H1 (cell line): ENCODE measurements at regions not wholly inside any gene's neighbourhood (a gene's known extent, or its start where the extent isn't known, plus 50 kb on each side); places are given as distances from the start of the nearest gene placed in this dataset.

Experiments used
- CTCF ChIA-PET: fragments of 300-600 bp; sonication (Branson Sonifier 250); formaldehyde crosslinking; loops from one replicate; lab custom pipeline; 2021; ENCODE audit not compliant: partially characterized antibody; lab: Charles Lee
- POLR2A ChIA-PET: fragments of 300-600 bp; sonication (Branson Sonifier 250); formaldehyde crosslinking; loops from one replicate; lab custom pipeline; 2021; ENCODE audit warnings: inconsistent platforms; ENCODE audit not compliant: partially characterized antibody; lab: Charles Lee
- DNase-seq, 2 experiments: peaks; one replicate each; pipeline versions ENCODE4 v3.0.0 to v3.0.0-alpha.2; 2010 to 2022; ENCODE audit warnings: low spot score in 2 of 2, low read depth in 1 of 2, mixed read lengths in 1 of 2
- FAIRE-seq: peaks from 2 replicates; lab custom pipeline; 2011; peaks lifted over from hg19 to GRCh38; lab: Jason Lieb, UNC
- H2AFZ ChIP-seq: 2 replicates; pipeline ENCODE4 v1.8.1; 2012; ENCODE audit warnings: low read length, inconsistent platforms
- H2AK5ac ChIP-seq: 2 replicates; pipeline ENCODE4 v1.6.1; 2013; ENCODE audit warnings: low read depth, low read length
- H2BK120ac ChIP-seq: replicated peaks from 2 replicates; pipeline ENCODE3; 2013; ENCODE audit warnings: low read depth, low read length, inconsistent platforms
- H2BK12ac ChIP-seq: 2 replicates; pipeline ENCODE4 v1.6.1; 2013; ENCODE audit warnings: low read depth, low read length
- H2BK15ac ChIP-seq: 2 replicates; pipeline ENCODE4 v1.6.1; 2013; ENCODE audit warnings: low read length
- H2BK20ac ChIP-seq: 2 replicates; pipeline ENCODE4 v1.6.1; 2013; ENCODE audit warnings: low read length
- H2BK5ac ChIP-seq: 2 replicates; pipeline ENCODE4 v1.6.1; 2013; ENCODE audit warnings: low read depth, low read length
- H3K14ac ChIP-seq: 2 replicates; pipeline ENCODE4 v1.6.1; 2013; ENCODE audit warnings: inconsistent platforms; ENCODE audit not compliant: insufficient read length
- H3K18ac ChIP-seq: 2 replicates; pipeline ENCODE4 v1.6.1; 2013; ENCODE audit warnings: low read length; ENCODE audit errors: extremely low read depth
- H3K23ac ChIP-seq: 2 replicates; pipeline ENCODE4 v1.6.1; 2013; ENCODE audit warnings: inconsistent platforms; ENCODE audit not compliant: insufficient read length
- H3K23me2 ChIP-seq: 2 replicates; pipeline ENCODE4 v1.6.1; 2013; ENCODE audit warnings: low read depth, low read length
- H3K27ac ChIP-seq: 2 replicates; pipeline ENCODE4 v1.6.1; 2011; ENCODE audit warnings: low read depth, low read length, inconsistent platforms
- H3K27me3 ChIP-seq, 4 experiments: replicated peaks in 1 of 4; 1 replicate in 1 of 4; 2 replicates in 3 of 4; pipeline versions ENCODE4 v1.6.1 to v1.8.1; 2011 to 2013; ENCODE audit warnings: low read length in 3 of 4, mild to moderate bottlenecking in 3 of 4, inconsistent platforms in 2 of 4, mixed read lengths in 2 of 4, moderate library complexity in 1 of 4; ENCODE audit not compliant: control insufficient read depth in 3 of 4, insufficient read depth in 3 of 4; ENCODE audit errors: extremely low read depth in 1 of 4
- H3K36me3 ChIP-seq, 4 experiments: 2 replicates each; pipeline versions ENCODE4 v1.6.1 to v1.8.1; 2011 to 2013; ENCODE audit warnings: mild to moderate bottlenecking in 4 of 4, low read length in 3 of 4, moderate library complexity in 2 of 4, control low read depth in 1 of 4, inconsistent platforms in 1 of 4; ENCODE audit not compliant: insufficient read depth in 4 of 4, control insufficient read depth in 2 of 4
- H3K4ac ChIP-seq: replicated peaks from 2 replicates; pipeline ENCODE3; 2013; ENCODE audit warnings: low read length, low read depth, mixed read lengths, inconsistent platforms; ENCODE audit not compliant: insufficient read length
- H3K4me1 ChIP-seq, 4 experiments: replicated peaks in 1 of 4; 1 replicate in 1 of 4; 2 replicates in 3 of 4; pipeline versions ENCODE4 v1.6.1 to v1.8.1; 2011 to 2013; ENCODE audit warnings: low read length in 3 of 4, inconsistent platforms in 2 of 4, mixed read lengths in 1 of 4; ENCODE audit not compliant: insufficient read depth in 4 of 4, control insufficient read depth in 3 of 4
- H3K4me2 ChIP-seq, 2 experiments: 2 replicates each; pipeline versions ENCODE4 v1.6.1 to v1.8.1; 2011 to 2013; ENCODE audit warnings: low read depth in 2 of 2, low read length in 2 of 2, control low read depth in 1 of 2, inconsistent platforms in 1 of 2, mild to moderate bottlenecking in 1 of 2; ENCODE audit not compliant: insufficient read depth in 1 of 2
- H3K4me3 ChIP-seq, 4 experiments: fragments of 200-600, 300-600 bp in 1 of 4; sonication (generic), shearing (Covaris generic), sonication (Bioruptor Twin) in 1 of 4; 2 replicates each; pipeline versions ENCODE4 v1.5.1 to v1.8.1; 2011 to 2016; ENCODE audit warnings: low read length in 4 of 4, low read depth in 3 of 4, control low read depth in 2 of 4, inconsistent platforms in 2 of 4, mild to moderate bottlenecking in 2 of 4, mixed read lengths in 1 of 4, moderate library complexity in 1 of 4; ENCODE audit not compliant: insufficient read depth in 2 of 4; ENCODE audit errors: extremely low read depth in 1 of 4
- H3K56ac ChIP-seq: replicated peaks from 2 replicates; pipeline ENCODE3; 2013; ENCODE audit warnings: low read depth, mild to moderate bottlenecking, mixed read lengths, low read length, inconsistent platforms; ENCODE audit not compliant: insufficient read length
- H3K79me1 ChIP-seq: 2 replicates; pipeline ENCODE4 v1.6.1; 2013; ENCODE audit warnings: low read depth, low read length, control low read depth
- H3K79me2 ChIP-seq, 2 experiments: 2 replicates each; pipeline versions ENCODE4 v1.6.1 to v1.8.1; 2012 to 2013; ENCODE audit warnings: low read length in 2 of 2, mild to moderate bottlenecking in 2 of 2, inconsistent platforms in 1 of 2; ENCODE audit not compliant: insufficient read depth in 2 of 2, control insufficient read depth in 1 of 2
- H3K9ac ChIP-seq, 4 experiments: replicated peaks in 1 of 4; 1 replicate in 1 of 4; 2 replicates in 3 of 4; pipeline versions ENCODE4 v1.6.1 to v1.8.1; 2011 to 2013; ENCODE audit warnings: low read depth in 3 of 4, low read length in 3 of 4, control low read depth in 2 of 4, mild to moderate bottlenecking in 2 of 4, moderate library complexity in 2 of 4, inconsistent platforms in 1 of 4; ENCODE audit errors: extremely low read depth in 1 of 4
- H3K9me3 ChIP-seq, 2 experiments: 2 replicates each; pipeline versions ENCODE4 v1.6.1 to v1.8.1; 2012 to 2013; ENCODE audit warnings: mild to moderate bottlenecking in 2 of 2, moderate library complexity in 2 of 2, control low read depth in 1 of 2, inconsistent platforms in 1 of 2, low read depth in 1 of 2, low read length in 1 of 2, mixed read lengths in 1 of 2; ENCODE audit not compliant: insufficient read depth in 2 of 2
- H4K20me1 ChIP-seq, 2 experiments: replicated peaks in 1 of 2; 2 replicates each; pipeline versions ENCODE3 to v1.8.1; 2011 to 2013; ENCODE audit warnings: inconsistent platforms in 2 of 2, low read length in 2 of 2, mild to moderate bottlenecking in 1 of 2; ENCODE audit not compliant: insufficient read depth in 2 of 2, control insufficient read depth in 1 of 2
- H4K5ac ChIP-seq: 2 replicates; pipeline ENCODE4 v1.6.1; 2013; ENCODE audit warnings: low read length, low read depth, mixed read lengths, inconsistent platforms; ENCODE audit not compliant: insufficient read length
- H4K8ac ChIP-seq: 2 replicates; pipeline ENCODE4 v1.8.0; 2013; ENCODE audit warnings: mild to moderate bottlenecking, moderate library complexity, low read length, inconsistent platforms; ENCODE audit not compliant: insufficient read depth; ENCODE audit errors: extremely low read depth
- H4K91ac ChIP-seq: replicated peaks from 2 replicates; pipeline ENCODE3; 2013; ENCODE audit warnings: low read length, mixed read lengths, inconsistent platforms; ENCODE audit not compliant: insufficient read length
- CHD1 ChIP-seq: IDR thresholded peaks from 2 replicates; pipeline ENCODE4 v1.6.1; 2012; ENCODE audit warnings: low read depth, low read length, improper control_type of control experiment
- FOSL1 ChIP-seq: IDR thresholded peaks from 2 replicates; pipeline ENCODE4 v1.6.1; 2011; ENCODE audit warnings: mild to moderate bottlenecking, low read depth, low read length, moderate library complexity; ENCODE audit not compliant: insufficient read depth
- GABPA ChIP-seq: IDR thresholded peaks from 2 replicates; pipeline ENCODE4 v1.6.1; 2011; ENCODE audit warnings: mild to moderate bottlenecking, low read length, moderate library complexity, borderline replicate concordance; ENCODE audit not compliant: insufficient read depth
- POU5F1 ChIP-seq: IDR thresholded peaks from 2 replicates; pipeline ENCODE4 v1.6.1; 2011; ENCODE audit warnings: low read depth, mild to moderate bottlenecking, low read length, moderate library complexity
- TAF7 ChIP-seq: optimal IDR thresholded peaks from 2 replicates; pipeline ENCODE3; 2011; ENCODE audit warnings: low read depth, mild to moderate bottlenecking, inconsistent platforms, low read length, moderate library complexity, borderline replicate concordance
- TF ChIP-seq, protein P1 (sequence below): IDR thresholded peaks from 2 replicates; pipeline ENCODE4 v1.6.1; 2012; ENCODE audit warnings: inconsistent platforms

DNA sequence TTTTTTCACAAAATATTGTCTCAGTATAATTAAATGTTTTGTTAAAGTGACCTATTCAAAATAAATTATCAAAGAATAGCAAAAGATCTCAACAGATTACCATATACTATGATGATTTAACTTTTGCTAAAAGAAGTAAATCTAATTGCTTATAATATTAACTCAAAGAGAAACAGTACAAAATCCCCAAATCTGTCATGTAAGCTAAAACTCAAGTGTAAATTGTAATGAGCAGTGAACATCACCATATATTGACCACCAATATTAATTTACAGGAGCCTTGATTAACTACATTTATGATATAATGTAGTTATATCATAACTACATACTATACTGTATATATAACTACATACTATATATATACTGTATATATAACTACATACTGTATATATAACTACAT lies 174.4 kb downstream of the SLC39A8 start:
- H3K56ac ChIP-seq = no peak overlapping the region
- H2BK5ac ChIP-seq = no peak overlapping the region
- no peak overlapping the region for H3K4me2 ChIP-seq
- H4K91ac ChIP-seq = no peak overlapping the region
- no peaks in the 10 kb centered on the region for H3K79me2 ChIP-seq
- peaks cover 0 to 2% (median 0%) of the 10 kb centered on the region in 4 experiments; a peak in 1 of 7 replicates for H3K4me1 ChIP-seq
- TF ChIP-seq, protein P1, sequence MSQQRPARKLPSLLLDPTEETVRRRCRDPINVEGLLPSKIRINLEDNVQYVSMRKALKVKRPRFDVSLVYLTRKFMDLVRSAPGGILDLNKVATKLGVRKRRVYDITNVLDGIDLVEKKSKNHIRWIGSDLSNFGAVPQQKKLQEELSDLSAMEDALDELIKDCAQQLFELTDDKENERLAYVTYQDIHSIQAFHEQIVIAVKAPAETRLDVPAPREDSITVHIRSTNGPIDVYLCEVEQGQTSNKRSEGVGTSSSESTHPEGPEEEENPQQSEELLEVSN = no peak
- TF ChIP-seq CHD1 (no peak), TAF7 (no peak), POU5F1 (no peak), GABPA (no peak), FOSL1 (no peak)
- H3K9me3 ChIP-seq = no peaks in the 10 kb centered on the region
- no peak overlapping the region for H3K18ac ChIP-seq
- CTCF ChIA-PET = interaction anchor here (1.4 to 1.8 kb wide), 2 partner anchors 85 to 87 kb away, joined by 3 to 6 read pairs; no protein-coding TSS in a partner anchor
- no peak overlapping the region for H2BK15ac ChIP-seq
- no peak overlapping the region for H2AK5ac ChIP-seq
- H2BK20ac ChIP-seq = no peak overlapping the region
- H3K36me3 ChIP-seq = no peaks in the 10 kb centered on the region
- H3K27ac ChIP-seq = no peak overlapping the region
- no peak overlapping the region for H3K14ac ChIP-seq
- H3K79me1 ChIP-seq = no peaks in the 10 kb centered on the region
- no peak overlapping the region for H4K8ac ChIP-seq
- POLR2A ChIA-PET = no interaction called here
- no peak overlapping the region for H3K4ac ChIP-seq
- H2BK120ac ChIP-seq = no peak overlapping the region
- H3K9ac ChIP-seq = no peak overlapping the region
- no peak overlapping the region for H2AFZ ChIP-seq
- H4K5ac ChIP-seq = no peak overlapping the region
- no peak for DNase-seq
- H3K23ac ChIP-seq = no peak overlapping the region
- FAIRE-seq = no peak
- H4K20me1 ChIP-seq = no peaks in the 10 kb centered on the region
- no peaks in the 10 kb centered on the region for H3K23me2 ChIP-seq
- H3K27me3 ChIP-seq = no peaks in the 10 kb centered on the region
- no peak overlapping the region for H2BK12ac ChIP-seq
- H3K4me3 ChIP-seq = no peak overlapping the region
